KMS-11 (cell line): ENCODE measurements at regions not wholly inside any gene's neighbourhood (a gene's known extent, or its start where the extent isn't known, plus 50 kb on each side); places are given as distances from the start of the nearest gene placed in this dataset.

Experiments
- H2AFZ ChIP-seq: fragments of 200-600 bp; sonication (generic); 2 replicates; pipeline ENCODE4 v1.6.1; 2016; ENCODE audit warnings: antibody characterized with exemption, mixed run types, low read depth
- H3K27ac ChIP-seq: fragments of 200-600 bp; sonication (generic); 2 replicates; pipeline ENCODE4 v1.6.1; 2016; ENCODE audit warnings: mild to moderate bottlenecking, mixed run types
- H3K27me3 ChIP-seq: fragments of 200-600 bp; sonication (generic); 2 replicates; pipeline ENCODE4 v1.6.1; 2017; ENCODE audit warnings: mild to moderate bottlenecking, low read depth, mixed run types, moderate library complexity; ENCODE audit not compliant: insufficient read depth
- H3K36me3 ChIP-seq: fragments of 200-600 bp; sonication (generic); 2 replicates; pipeline ENCODE4 v1.6.1; 2017; ENCODE audit warnings: mild to moderate bottlenecking, mixed run types; ENCODE audit not compliant: insufficient read depth
- H3K4me1 ChIP-seq: fragments of 200-600 bp; sonication (generic); 2 replicates; pipeline ENCODE4 v1.6.1; 2016; ENCODE audit warnings: mild to moderate bottlenecking, low read depth, mixed run types; ENCODE audit not compliant: poor library complexity, severe bottlenecking
- H3K4me2 ChIP-seq: fragments of 200-600 bp; sonication (generic); 2 replicates; pipeline ENCODE4 v1.7.0; 2016; ENCODE audit warnings: mild to moderate bottlenecking, mixed run types
- H3K4me3 ChIP-seq: fragments of 200-600 bp; sonication (generic); IDR thresholded peaks from 2 replicates; pipeline ENCODE4 v1.6.1; 2017; ENCODE audit warnings: low read depth, low read length, mixed read lengths; ENCODE audit not compliant: insufficient read depth
- H3K79me2 ChIP-seq: fragments of 200-600 bp; sonication (generic); 2 replicates; pipeline ENCODE4 v1.6.1; 2016; ENCODE audit warnings: low read depth, mixed run types; ENCODE audit not compliant: insufficient read depth
- H3K9ac ChIP-seq: fragments of 200-600 bp; sonication (generic); 2 replicates; pipeline ENCODE4 v1.6.1; 2016; ENCODE audit warnings: mild to moderate bottlenecking, mixed run types
- H4K20me1 ChIP-seq: fragments of 200-600 bp; sonication (generic); 2 replicates; pipeline ENCODE4 v1.6.1; 2016; ENCODE audit warnings: mild to moderate bottlenecking, mixed run types; ENCODE audit not compliant: insufficient read depth
- CTCF ChIP-seq: fragments of 200-600 bp; sonication (generic); conservative IDR thresholded peaks from 2 replicates; pipeline ENCODE4 v1.6.1; 2017; ENCODE audit warnings: low read depth, mild to moderate bottlenecking, antibody characterized with exemption, low read length, moderate library complexity, mixed read lengths

- no peak overlapping the region for H3K4me3 ChIP-seq
- TF ChIP-seq CTCF: no peak
- H3K4me2 ChIP-seq: no peak overlapping the region
- no peak overlapping the region for H2AFZ ChIP-seq
- no peaks in the 10 kb centered on the region for H4K20me1 ChIP-seq
- no peak overlapping the region for H3K27ac ChIP-seq
- no peaks in the 10 kb centered on the region for H3K79me2 ChIP-seq
- H3K36me3 ChIP-seq: no peaks in the 10 kb centered on the region
- H3K9ac ChIP-seq: no peak overlapping the region
- H3K4me1 ChIP-seq: no peaks in the 10 kb centered on the region
- no peaks in the 10 kb centered on the region for H3K27me3 ChIP-seq
These were observed 232.4 kb upstream of the BRINP1 start for GRCh38 chr9:119601632-119602031.

GRCh38 chr9:119597499-119597898, 228.3 kb upstream of the BRINP1 start:
- Histone ChIP-seq H2AFZ (no peak overlapping the region), H3K27me3 (no peaks in the 10 kb centered on the region), H4K20me1 (no peaks in the 10 kb centered on the region), H3K4me1 (no peaks in the 10 kb centered on the region), H3K36me3 (no peaks in the 10 kb centered on the region), H3K27ac (no peak overlapping the region), H3K9ac (no peak overlapping the region), H3K79me2 (no peaks in the 10 kb centered on the region), H3K4me2 (no peak overlapping the region), H3K4me3 (no peak overlapping the region)
- no peak for TF ChIP-seq CTCF

DNA sequence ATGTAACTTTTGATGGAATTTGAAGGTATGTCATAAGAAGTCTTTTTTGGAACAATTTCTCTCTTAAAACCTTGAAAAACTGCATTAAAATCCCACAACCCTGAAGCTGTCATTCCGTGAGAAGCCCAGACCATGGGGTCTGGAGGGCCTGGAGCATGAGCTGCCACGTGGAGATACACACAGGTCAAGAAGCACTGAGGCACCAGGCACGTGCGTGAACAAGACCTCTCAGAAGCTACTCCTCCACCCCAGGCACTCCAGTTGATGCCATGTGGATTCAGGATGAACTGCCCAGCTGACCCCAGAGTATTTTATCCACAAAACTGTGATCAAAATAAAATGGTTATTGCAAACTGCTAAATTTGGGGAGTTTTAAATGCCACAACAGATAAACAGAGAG, 227.5 kb upstream of the BRINP1 start:
- Histone ChIP-seq H4K20me1 (no peaks in the 10 kb centered on the region), H3K9ac (no peak overlapping the region), H3K4me1 (no peaks in the 10 kb centered on the region), H2AFZ (no peak overlapping the region), H3K27ac (no peak overlapping the region), H3K4me3 (no peak overlapping the region), H3K4me2 (no peak overlapping the region), H3K36me3 (no peaks in the 10 kb centered on the region), H3K79me2 (no peaks in the 10 kb centered on the region), H3K27me3 (no peaks in the 10 kb centered on the region)
- no peak for TF ChIP-seq CTCF

- H3K79me2 ChIP-seq: no peaks in the 10 kb centered on the region
- TF ChIP-seq CTCF: no peak
- H3K4me1 ChIP-seq: no peaks in the 10 kb centered on the region
- H3K27ac ChIP-seq: no peak overlapping the region
- no peak overlapping the region for H3K9ac ChIP-seq
- no peaks in the 10 kb centered on the region for H4K20me1 ChIP-seq
- H3K4me2 ChIP-seq: no peak overlapping the region
- no peaks in the 10 kb centered on the region for H3K27me3 ChIP-seq
- H3K36me3 ChIP-seq: no peaks in the 10 kb centered on the region
- H3K4me3 ChIP-seq: no peak overlapping the region
- no peak overlapping the region for H2AFZ ChIP-seq
These were observed 219.9 kb upstream of the BRINP1 start for GRCh38 chr9:119588874-119589744.
